Thoracic aorta (tissue), 2 donors: ENCODE measurements at regions not wholly inside any gene's neighbourhood (a gene's known extent, or its start where the extent isn't known, plus 50 kb on each side); places are given as distances from the start of the nearest gene placed in this dataset.
"Not testable (repeated sequence)": the region's sequence is repeated elsewhere in the genome, so short reads cannot be mapped to it uniquely, and the experiment has no call there.

ENCODE experiments used
- ATAC-seq: fragments of 150-250 bp; one replicate; pipeline ENCODE4 v1.8.0; 2017; ENCODE audit warnings: low read depth; ENCODE audit not compliant: insufficient number of reproducible peaks, low FRiP score
- DNase-seq: peaks from one replicate; pipeline ENCODE4 v3.0.0-alpha.2; 2020; ENCODE audit warnings: low spot score
- H3K27ac ChIP-seq, 2 donors: fragments of 200-600 bp; sonication (generic); 1 replicate in 1 of 2; 2 replicates in 1 of 2; pipeline ENCODE4 v1.5.1; 2016; ENCODE audit warnings: mild to moderate bottlenecking in 2 of 2, moderate library complexity in 2 of 2
- H3K27me3 ChIP-seq: fragments of 200-600 bp; sonication (generic); replicated peaks from 2 replicates; pipeline ENCODE4 v1.6.0; 2016; ENCODE audit warnings: mild to moderate bottlenecking; ENCODE audit not compliant: insufficient read depth
- H3K36me3 ChIP-seq: fragments of 200-600 bp; sonication (generic); one replicate; pipeline ENCODE4 v1.5.1; 2016
- H3K4me1 ChIP-seq, 2 donors: fragments of 200-600 bp; sonication (generic); 1 replicate in 1 of 2; 2 replicates in 1 of 2; pipeline versions ENCODE4 v1.5.1 to v1.6.0; 2016; ENCODE audit warnings: low read depth in 2 of 2, mild to moderate bottlenecking in 1 of 2; ENCODE audit not compliant: control insufficient read depth in 1 of 2
- H3K4me3 ChIP-seq: fragments of 200-600 bp; sonication (generic); 2 replicates; pipeline ENCODE4 v1.5.1; 2016; ENCODE audit warnings: mild to moderate bottlenecking
- H3K9me3 ChIP-seq: fragments of 200-600 bp; sonication (generic); 2 replicates; pipeline ENCODE4 v1.5.1; 2016
- TF ChIP-seq, protein P1 (sequence below): fragments of 200-600 bp; sonication (generic); IDR thresholded peaks from one replicate; pipeline ENCODE4 v1.5.1; 2019; ENCODE audit warnings: antibody characterized with exemption

DNA sequence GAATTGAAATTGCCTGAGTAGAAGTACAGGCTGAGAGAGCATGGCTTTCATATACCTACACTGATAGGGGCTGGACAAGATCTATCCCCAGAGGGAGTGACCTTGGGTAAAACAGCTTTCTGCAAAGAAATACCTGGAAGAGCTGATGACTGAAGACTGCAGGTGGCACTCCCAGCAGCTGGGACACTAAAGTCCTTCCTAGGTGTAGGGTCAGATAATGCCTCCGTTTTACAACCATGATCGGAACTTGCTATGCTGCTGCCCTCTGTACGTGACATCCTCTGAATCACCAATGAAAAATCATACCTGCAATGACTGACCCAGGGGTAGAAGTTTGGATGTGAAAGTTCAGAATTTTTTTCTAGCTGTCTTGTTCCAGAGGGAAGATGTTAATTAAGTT is 107.2 kb upstream of the WDR1 start:
- TF ChIP-seq, protein P1, sequence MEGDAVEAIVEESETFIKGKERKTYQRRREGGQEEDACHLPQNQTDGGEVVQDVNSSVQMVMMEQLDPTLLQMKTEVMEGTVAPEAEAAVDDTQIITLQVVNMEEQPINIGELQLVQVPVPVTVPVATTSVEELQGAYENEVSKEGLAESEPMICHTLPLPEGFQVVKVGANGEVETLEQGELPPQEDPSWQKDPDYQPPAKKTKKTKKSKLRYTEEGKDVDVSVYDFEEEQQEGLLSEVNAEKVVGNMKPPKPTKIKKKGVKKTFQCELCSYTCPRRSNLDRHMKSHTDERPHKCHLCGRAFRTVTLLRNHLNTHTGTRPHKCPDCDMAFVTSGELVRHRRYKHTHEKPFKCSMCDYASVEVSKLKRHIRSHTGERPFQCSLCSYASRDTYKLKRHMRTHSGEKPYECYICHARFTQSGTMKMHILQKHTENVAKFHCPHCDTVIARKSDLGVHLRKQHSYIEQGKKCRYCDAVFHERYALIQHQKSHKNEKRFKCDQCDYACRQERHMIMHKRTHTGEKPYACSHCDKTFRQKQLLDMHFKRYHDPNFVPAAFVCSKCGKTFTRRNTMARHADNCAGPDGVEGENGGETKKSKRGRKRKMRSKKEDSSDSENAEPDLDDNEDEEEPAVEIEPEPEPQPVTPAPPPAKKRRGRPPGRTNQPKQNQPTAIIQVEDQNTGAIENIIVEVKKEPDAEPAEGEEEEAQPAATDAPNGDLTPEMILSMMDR: no peak
- DNase-seq: no peak
- ATAC-seq: no peak
- no peaks in the 10 kb centered on the region for H3K36me3 ChIP-seq
- H3K27me3 ChIP-seq: no peaks in the 10 kb centered on the region
- H3K4me3 ChIP-seq: no peak overlapping the region
- H3K4me1 ChIP-seq: peaks cover 0 to 11% of the 10 kb centered on the region in 2 donors
- no peaks in the 10 kb centered on the region for H3K9me3 ChIP-seq
- H3K27ac ChIP-seq: no peak overlapping the region

DNA sequence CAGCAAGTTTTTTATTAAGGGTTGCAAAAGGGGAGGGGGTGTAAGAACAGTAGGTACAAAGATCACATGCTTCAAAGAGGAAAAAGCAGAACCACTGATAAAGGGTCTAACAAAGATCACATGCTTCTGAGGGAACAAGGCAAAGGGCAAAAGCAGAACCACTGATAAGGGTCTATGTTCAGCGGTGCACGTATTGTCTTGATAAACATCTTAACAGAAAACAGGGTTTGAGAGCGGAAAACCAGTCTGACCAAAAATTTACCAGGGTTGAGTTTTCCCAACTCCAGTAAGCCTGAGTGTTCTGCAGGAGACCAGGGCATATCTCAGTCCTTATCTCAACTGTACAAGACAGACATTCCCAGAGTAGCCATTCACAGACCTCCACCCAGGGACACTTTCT is 96.9 kb upstream of the WDR1 start:
- not testable (repeated sequence) for H3K4me1 ChIP-seq, H3K27me3 ChIP-seq, H3K27ac ChIP-seq, DNase-seq, H3K9me3 ChIP-seq, H3K4me3 ChIP-seq, ATAC-seq, H3K36me3 ChIP-seq

DNA sequence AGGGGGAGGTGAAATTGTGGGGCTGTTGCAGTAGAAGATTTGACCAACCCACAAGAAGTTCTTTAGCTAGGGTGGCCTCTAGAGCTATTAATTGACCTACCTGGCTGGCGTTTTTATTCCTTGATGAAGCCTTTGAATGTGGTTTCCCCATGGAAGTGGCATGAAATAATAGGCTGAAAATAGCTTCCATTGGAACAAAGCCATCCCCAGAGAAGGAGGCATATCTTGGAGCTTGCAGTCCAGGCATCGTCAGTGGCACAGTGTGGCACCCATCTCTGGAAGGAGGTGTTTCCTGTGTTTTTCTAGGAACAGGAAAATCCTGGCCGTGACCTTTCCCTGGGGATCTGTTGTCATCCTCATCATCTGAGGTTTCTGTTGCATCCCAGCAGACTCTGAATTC is 96.3 kb upstream of the WDR1 start:
- Histone ChIP-seq H3K9me3 (no peaks in the 10 kb centered on the region), H3K4me3 (no peak overlapping the region), H3K4me1 (peaks cover 0 to 9% of the 10 kb centered on the region in 2 donors), H3K36me3 (no peaks in the 10 kb centered on the region), H3K27ac (no peak overlapping the region), H3K27me3 (no peaks in the 10 kb centered on the region)
- no peak for DNase-seq
- no peak for ATAC-seq
- TF ChIP-seq, protein P1: no peak

DNA sequence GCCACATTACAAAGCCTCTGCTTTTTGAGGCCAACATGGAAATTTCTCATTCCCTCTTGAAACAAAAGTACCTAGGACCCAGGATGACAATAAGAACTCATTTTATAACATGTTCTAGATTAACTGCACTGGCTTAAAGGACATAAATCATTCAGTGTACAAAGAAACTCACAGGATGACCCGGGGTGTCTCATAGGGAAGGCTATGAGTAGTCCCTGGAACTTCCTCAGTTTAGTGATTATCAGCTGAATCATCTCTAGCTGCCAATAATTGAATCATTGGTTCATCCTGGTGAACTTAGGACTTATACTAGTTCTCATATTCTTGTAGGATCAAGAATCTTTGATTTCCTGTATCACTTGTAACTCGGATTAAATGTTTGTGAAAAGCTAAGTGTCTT is 95.8 kb upstream of the WDR1 start:
- H3K27me3 ChIP-seq: no peaks in the 10 kb centered on the region
- DNase-seq (no peak), ATAC-seq (no peak)
- no peak overlapping the region for H3K27ac ChIP-seq
- no peaks in the 10 kb centered on the region for H3K36me3 ChIP-seq
- H3K4me1 ChIP-seq: peaks cover 0 to 9% of the 10 kb centered on the region in 2 donors
- TF ChIP-seq, protein P1: no peak
- no peak overlapping the region for H3K4me3 ChIP-seq
- H3K9me3 ChIP-seq: no peaks in the 10 kb centered on the region

DNA sequence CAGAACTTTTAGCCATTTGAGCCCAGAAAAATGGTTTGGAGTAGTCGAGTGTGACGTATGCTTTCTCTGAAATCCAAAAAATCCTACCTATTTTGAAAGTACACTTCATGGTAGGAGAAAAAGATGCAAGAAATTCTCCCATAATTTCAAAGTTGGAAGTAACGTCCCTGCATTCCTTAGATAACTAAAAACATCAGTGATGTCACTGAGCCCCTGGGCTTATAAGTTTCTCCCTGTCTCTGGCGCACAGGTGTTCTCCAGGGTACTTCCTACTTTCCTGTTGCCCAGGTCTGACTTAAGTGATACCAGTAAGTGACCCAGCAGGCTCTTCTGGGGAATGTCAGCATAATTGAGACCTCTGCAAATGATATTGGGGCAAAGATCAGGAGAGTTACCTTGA is 90.5 kb upstream of the WDR1 start:
- TF ChIP-seq, protein P1: no peak
- H3K4me3 ChIP-seq: no peak overlapping the region
- DNase-seq (no peak), ATAC-seq (no peak)
- H3K4me1 ChIP-seq: no peaks in the 10 kb centered on the region
- no peaks in the 10 kb centered on the region for H3K9me3 ChIP-seq
- H3K27ac ChIP-seq: no peak overlapping the region
- H3K36me3 ChIP-seq: no peaks in the 10 kb centered on the region
- H3K27me3 ChIP-seq: no peaks in the 10 kb centered on the region

DNA sequence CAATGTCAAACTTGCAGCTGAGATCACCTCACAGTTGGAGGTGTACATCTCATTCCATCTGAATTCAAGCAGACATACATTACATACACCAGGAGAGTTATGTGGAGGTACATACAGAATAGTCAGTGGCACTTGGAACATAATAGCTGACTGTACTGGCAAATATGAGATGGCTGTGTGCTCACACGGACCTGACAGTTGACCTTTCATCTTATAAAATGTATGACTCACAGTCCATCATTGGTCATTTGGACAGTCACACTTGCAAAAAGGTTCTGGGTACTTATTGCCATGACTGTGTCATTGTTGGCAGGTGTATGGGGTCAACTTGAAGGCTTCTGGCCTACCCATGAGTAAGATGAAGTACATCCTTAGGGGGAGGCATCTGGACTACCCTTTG is 88.6 kb upstream of the WDR1 start:
- ATAC-seq: no peak
- TF ChIP-seq, protein P1: no peak

More for the DNA sequence above, 88.6 kb upstream of the WDR1 start:
- Histone ChIP-seq H3K27ac (no peak overlapping the region), H3K4me3 (no peak overlapping the region), H3K4me1 (no peaks in the 10 kb centered on the region), H3K27me3 (no peaks in the 10 kb centered on the region), H3K9me3 (no peaks in the 10 kb centered on the region), H3K36me3 (no peaks in the 10 kb centered on the region)
- no peak for DNase-seq
